DOHH2 (cell line): ENCODE measurements at regions not wholly inside any gene's neighbourhood (a gene's known extent, or its start where the extent isn't known, plus 50 kb on each side); places are given as distances from the start of the nearest gene placed in this dataset.

ENCODE experiments used
- CTCF ChIP-seq: fragments of 200-600 bp; sonication (generic); IDR thresholded peaks from one replicate; pipeline ENCODE4 v1.5.1; 2014; ENCODE audit warnings: antibody characterized with exemption, mild to moderate bottlenecking, low read depth, low read length; ENCODE audit not compliant: poor library complexity, severe bottlenecking
- EZH2phosphoT487 ChIP-seq: fragments of 200-600 bp; sonication (generic); IDR thresholded peaks from 2 replicates; pipeline ENCODE4 v1.6.1; 2017; ENCODE audit warnings: borderline replicate concordance, mild to moderate bottlenecking, antibody characterized with exemption, low read length, moderate library complexity, mixed read lengths

GRCh38 chr5:82489683-82490082 lies 211.5 kb upstream of the RPS23 start:
- TF ChIP-seq CTCF (no peak), EZH2phosphoT487 (no peak)
